Adrenal gland (tissue), 5 donors: ENCODE measurements at regions not wholly inside any gene's neighbourhood (a gene's known extent, or its start where the extent isn't known, plus 50 kb on each side); places are given as distances from the start of the nearest gene placed in this dataset.

ENCODE experiments used
- CTCF ChIP-seq, 6 experiments: fragments of 450-650 bp in 4 of 6; fragments of 200-600 bp in 2 of 6; sonication (generic) in 1 of 6; IDR thresholded peaks; 1 replicate in 5 of 6; 2 replicates in 1 of 6; pipeline versions ENCODE4 v1.5.1 to v1.8.0; 2016 to 2021; ENCODE audit warnings: antibody characterized with exemption in 6 of 6, mild to moderate bottlenecking in 2 of 6, moderate library complexity in 1 of 6
- POLR2A ChIP-seq, 2 donors: fragments of 450-650 bp; IDR thresholded peaks; one replicate each; pipeline ENCODE4 v1.6.1; 2017; ENCODE audit warnings: antibody characterized with exemption in 2 of 2, mild to moderate bottlenecking in 2 of 2, moderate library complexity in 1 of 2
- donor health status: DM: no; HTN: no; CAD: no.

- no peak for TF ChIP-seq POLR2A (IDR thresholded peaks at IDR 0.05)
- no peak for TF ChIP-seq CTCF (IDR thresholded peaks at IDR 0.05)
Measured at GRCh38 chr20:7765221-7765620, 175.0 kb downstream of the HAO1 start.
